ENCODE measurements at regions not wholly inside any gene's neighbourhood (a gene's known extent, or its start where the extent isn't known, plus 50 kb on each side); places are given as distances from the start of the nearest gene placed in this dataset.
"Not testable (repeated sequence)": the region's sequence is repeated elsewhere in the genome, so short reads cannot be mapped to it uniquely, and the experiment has no call there.

DNA sequence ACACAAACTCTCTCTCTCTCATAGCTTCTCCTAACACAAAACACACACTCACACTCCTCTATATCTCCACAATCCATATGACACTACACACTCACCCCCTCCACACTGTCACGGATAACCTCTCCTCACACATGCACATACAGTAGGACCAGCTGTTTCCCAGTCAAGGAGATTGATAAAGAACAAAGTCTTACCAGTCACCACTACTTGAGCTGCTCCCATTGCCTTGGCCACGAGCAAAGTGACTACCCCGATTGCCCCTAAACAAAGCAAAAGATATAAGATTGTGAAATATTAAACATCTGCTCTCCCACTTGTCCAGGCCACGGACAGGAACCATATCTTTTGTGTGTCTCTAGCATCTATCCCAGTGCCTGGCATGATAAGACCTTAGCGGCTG is 95.8 kb downstream of the TRIM69 start:
- not testable (repeated sequence) for H3K36me3 ChIP-seq (ENCODE audit: control insufficient read depth in 2 of 2, insufficient read depth in 2 of 2, low read length in 2 of 2); H3K9ac ChIP-seq (ENCODE audit: low read depth in 1 of 2, low read length in 2 of 2); H3K4me1 ChIP-seq (ENCODE audit: control insufficient read depth in 2 of 2, insufficient read depth in 2 of 2, low read length in 2 of 2); H3K27ac ChIP-seq (ENCODE audit: low read depth in 2 of 2, low read length in 2 of 2); H3K4me3 ChIP-seq (ENCODE audit: low read length in 2 of 2); H3K9me3 ChIP-seq (ENCODE audit: control insufficient read depth in 2 of 2, low read length in 2 of 2); H3K27me3 ChIP-seq (ENCODE audit: control insufficient read depth in 2 of 2, insufficient read depth in 2 of 2, low read length in 2 of 2)

DNA sequence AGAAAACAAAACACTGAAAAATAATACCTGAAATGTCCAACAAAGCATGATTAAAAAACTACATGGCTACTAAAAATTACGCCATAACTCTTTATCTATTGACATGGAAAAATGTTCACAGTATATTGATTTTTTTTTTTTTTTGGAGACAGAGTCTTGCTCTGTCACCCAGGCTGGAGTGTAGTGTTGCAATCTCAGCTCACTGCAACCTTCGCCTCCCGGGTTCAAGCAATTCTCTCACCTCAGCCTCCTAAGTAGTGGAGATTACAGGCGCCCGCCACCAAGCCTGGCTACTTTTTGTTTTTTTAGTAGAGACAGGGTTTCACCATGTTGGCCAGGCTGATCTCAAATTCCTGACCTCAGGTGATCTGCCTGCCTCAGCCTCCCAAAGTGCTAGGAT is 96.8 kb downstream of the TRIM69 start:
- not testable (repeated sequence) for H3K4me3 ChIP-seq (ENCODE audit: low read length in 2 of 2); H3K4me1 ChIP-seq (ENCODE audit: control insufficient read depth in 2 of 2, insufficient read depth in 2 of 2, low read length in 2 of 2); H3K27ac ChIP-seq (ENCODE audit: low read depth in 2 of 2, low read length in 2 of 2); H3K27me3 ChIP-seq (ENCODE audit: control insufficient read depth in 2 of 2, insufficient read depth in 2 of 2, low read length in 2 of 2); H3K36me3 ChIP-seq (ENCODE audit: control insufficient read depth in 2 of 2, insufficient read depth in 2 of 2, low read length in 2 of 2); H3K9ac ChIP-seq (ENCODE audit: low read depth in 1 of 2, low read length in 2 of 2); H3K9me3 ChIP-seq (ENCODE audit: control insufficient read depth in 2 of 2, low read length in 2 of 2)

DNA sequence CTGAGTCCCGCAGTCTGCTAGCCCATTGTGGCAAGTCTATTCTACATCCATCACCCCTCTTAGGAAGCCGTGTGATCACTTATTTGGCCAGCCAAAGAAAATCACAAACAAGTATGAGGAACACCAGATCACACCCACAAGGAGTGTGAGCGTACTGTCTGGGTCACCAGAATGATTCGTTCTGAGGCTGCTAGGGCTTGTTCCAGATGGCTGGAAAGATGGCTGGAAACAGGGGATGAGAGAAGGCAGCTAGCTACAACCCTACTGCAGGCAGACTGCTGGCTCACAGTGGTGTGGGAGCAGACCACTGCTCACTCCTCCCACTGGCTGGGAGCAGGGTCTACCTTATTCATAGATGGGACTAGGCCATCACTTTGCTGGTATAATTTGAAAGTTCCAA is 97.4 kb downstream of the TRIM69 start:
- H3K9me3 ChIP-seq (ENCODE audit: control insufficient read depth in 2 of 2, low read length in 2 of 2); H3K4me1 ChIP-seq (ENCODE audit: control insufficient read depth in 2 of 2, insufficient read depth in 2 of 2, low read length in 2 of 2); H3K36me3 ChIP-seq (ENCODE audit: control insufficient read depth in 2 of 2, insufficient read depth in 2 of 2, low read length in 2 of 2); H3K27me3 ChIP-seq (ENCODE audit: control insufficient read depth in 2 of 2, insufficient read depth in 2 of 2, low read length in 2 of 2); H3K27ac ChIP-seq (ENCODE audit: low read depth in 2 of 2, low read length in 2 of 2); H3K9ac ChIP-seq (ENCODE audit: low read depth in 1 of 2, low read length in 2 of 2); H3K4me3 ChIP-seq (ENCODE audit: low read length in 2 of 2): not testable (repeated sequence)

DNA sequence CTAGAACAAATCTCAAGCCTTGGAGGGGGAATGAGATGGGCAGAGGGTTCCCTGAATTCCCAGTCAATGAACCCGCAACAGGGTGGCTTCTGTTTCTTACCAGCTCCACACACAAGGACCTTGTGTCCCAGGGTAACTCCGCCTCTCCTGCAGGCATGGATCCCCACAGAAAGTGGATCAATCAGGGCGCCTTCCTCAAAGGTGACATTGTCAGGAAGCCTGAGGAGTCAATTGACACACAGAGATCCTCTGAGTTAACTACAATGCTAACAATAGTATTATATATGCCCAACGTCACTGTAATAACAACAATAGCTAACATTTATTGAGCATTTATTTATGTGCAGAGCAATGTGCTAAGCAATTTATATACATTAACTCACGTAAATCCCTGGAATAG is 98.8 kb downstream of the TRIM69 start:
- not testable (repeated sequence) for H3K4me1 ChIP-seq (ENCODE audit: control insufficient read depth in 2 of 2, insufficient read depth in 2 of 2, low read length in 2 of 2); H3K4me3 ChIP-seq (ENCODE audit: low read length in 2 of 2); H3K27ac ChIP-seq (ENCODE audit: low read depth in 2 of 2, low read length in 2 of 2); H3K27me3 ChIP-seq (ENCODE audit: control insufficient read depth in 2 of 2, insufficient read depth in 2 of 2, low read length in 2 of 2); H3K36me3 ChIP-seq (ENCODE audit: control insufficient read depth in 2 of 2, insufficient read depth in 2 of 2, low read length in 2 of 2); H3K9ac ChIP-seq (ENCODE audit: low read depth in 1 of 2, low read length in 2 of 2); H3K9me3 ChIP-seq (ENCODE audit: control insufficient read depth in 2 of 2, low read length in 2 of 2)

DNA sequence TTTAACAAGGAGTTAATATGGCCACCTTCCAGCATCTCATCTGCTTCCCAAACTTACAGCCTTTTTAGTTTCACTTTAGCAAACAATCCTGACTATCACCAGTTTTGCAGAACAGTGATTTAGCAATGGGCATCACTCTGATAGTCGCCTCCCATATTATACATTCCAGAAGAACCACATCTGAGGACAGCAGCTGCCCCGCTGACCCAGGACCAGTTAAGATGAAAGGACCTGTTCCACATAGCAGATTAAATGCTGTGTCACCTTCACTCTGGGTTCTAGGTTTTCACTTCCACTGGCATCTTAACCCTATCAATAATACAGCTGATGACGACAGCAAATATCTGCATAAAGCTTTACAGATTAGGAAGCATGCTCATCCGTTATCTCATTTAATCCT is 99.8 kb downstream of the TRIM69 start:
- Histone ChIP-seq H3K27me3 (ENCODE audit: control insufficient read depth in 2 of 2, insufficient read depth in 2 of 2, low read length in 2 of 2) (no peaks in the 10 kb centered on the region), H3K27ac (ENCODE audit: low read depth in 2 of 2, low read length in 2 of 2) (no peak overlapping the region), H3K36me3 (ENCODE audit: control insufficient read depth in 2 of 2, insufficient read depth in 2 of 2, low read length in 2 of 2) (no peaks in the 10 kb centered on the region), H3K9ac (ENCODE audit: low read depth in 1 of 2, low read length in 2 of 2) (no peak overlapping the region), H3K4me1 (ENCODE audit: control insufficient read depth in 2 of 2, insufficient read depth in 2 of 2, low read length in 2 of 2) (no peaks in the 10 kb centered on the region), H3K4me3 (ENCODE audit: low read length in 2 of 2) (no peak overlapping the region), H3K9me3 (ENCODE audit: control insufficient read depth in 2 of 2, low read length in 2 of 2) (no peaks in the 10 kb centered on the region)

DNA sequence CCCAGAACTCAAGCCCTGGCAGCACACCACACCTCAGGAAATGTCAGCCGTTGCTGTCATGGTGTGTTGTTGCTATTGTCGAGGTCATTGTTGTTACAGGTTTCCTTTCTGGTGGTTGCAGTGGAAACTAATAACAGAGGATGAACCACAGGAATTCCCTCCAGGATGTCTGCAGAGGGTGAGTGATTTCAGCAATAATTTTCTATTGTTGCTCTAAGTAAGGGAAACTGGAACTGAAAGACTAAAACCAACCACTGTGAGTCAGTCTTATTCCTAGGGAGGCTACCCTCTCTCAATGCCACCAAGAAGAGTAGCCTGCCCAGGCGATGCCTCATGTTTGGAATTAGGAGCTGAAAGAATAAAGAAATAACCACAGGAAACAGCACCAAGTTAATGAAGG is 102.6 kb downstream of the TRIM69 start:
- not testable (repeated sequence) for H3K4me1 ChIP-seq (ENCODE audit: control insufficient read depth in 2 of 2, insufficient read depth in 2 of 2, low read length in 2 of 2); H3K4me3 ChIP-seq (ENCODE audit: low read length in 2 of 2); H3K27me3 ChIP-seq (ENCODE audit: control insufficient read depth in 2 of 2, insufficient read depth in 2 of 2, low read length in 2 of 2); H3K27ac ChIP-seq (ENCODE audit: low read depth in 2 of 2, low read length in 2 of 2); H3K9ac ChIP-seq (ENCODE audit: low read depth in 1 of 2, low read length in 2 of 2); H3K9me3 ChIP-seq (ENCODE audit: control insufficient read depth in 2 of 2, low read length in 2 of 2); H3K36me3 ChIP-seq (ENCODE audit: control insufficient read depth in 2 of 2, insufficient read depth in 2 of 2, low read length in 2 of 2)

DNA sequence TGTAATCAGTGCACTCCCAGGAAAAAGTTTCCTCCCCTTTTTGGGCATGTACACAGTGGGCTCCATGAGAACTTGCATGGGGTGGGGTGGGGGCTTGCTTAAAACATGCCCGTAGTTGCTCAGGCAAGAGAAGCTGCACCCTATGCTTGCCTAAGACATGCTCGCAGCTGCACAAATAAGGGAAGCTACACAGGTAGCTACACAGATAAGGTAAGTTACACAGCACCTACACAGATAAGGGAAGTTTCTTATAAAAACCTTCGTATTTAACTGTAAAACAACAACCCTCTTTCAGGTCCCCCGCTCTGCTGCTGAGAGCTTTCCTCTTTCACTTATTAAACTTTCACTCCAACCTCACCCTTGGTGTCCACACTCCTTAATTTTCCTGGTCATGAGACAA is 105.4 kb downstream of the TRIM69 start:
- H3K27ac ChIP-seq (ENCODE audit: low read depth in 2 of 2, low read length in 2 of 2); H3K4me1 ChIP-seq (ENCODE audit: control insufficient read depth in 2 of 2, insufficient read depth in 2 of 2, low read length in 2 of 2); H3K4me3 ChIP-seq (ENCODE audit: low read length in 2 of 2); H3K9ac ChIP-seq (ENCODE audit: low read depth in 1 of 2, low read length in 2 of 2); H3K36me3 ChIP-seq (ENCODE audit: control insufficient read depth in 2 of 2, insufficient read depth in 2 of 2, low read length in 2 of 2); H3K27me3 ChIP-seq (ENCODE audit: control insufficient read depth in 2 of 2, insufficient read depth in 2 of 2, low read length in 2 of 2); H3K9me3 ChIP-seq (ENCODE audit: control insufficient read depth in 2 of 2, low read length in 2 of 2): not testable (repeated sequence)

DNA sequence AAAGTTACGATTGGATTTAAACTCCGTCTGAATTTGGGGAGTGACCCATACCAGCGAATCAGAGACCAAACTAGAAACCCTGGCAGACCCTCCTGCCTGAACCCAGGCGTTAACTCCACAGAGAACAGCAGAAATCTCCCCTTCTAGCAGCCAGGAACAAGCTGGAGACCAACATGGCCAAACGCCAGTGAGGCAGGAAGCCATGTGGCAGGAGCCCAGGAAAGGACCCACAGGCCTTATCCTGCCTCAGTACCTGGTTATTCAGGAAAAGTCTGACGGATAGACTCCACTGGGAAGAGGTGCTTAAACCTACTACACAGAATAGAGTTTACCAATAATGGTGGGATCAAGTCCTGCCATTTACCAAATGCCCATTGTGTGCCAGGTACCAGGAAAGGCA is 106.6 kb downstream of the TRIM69 start:
- H3K36me3 ChIP-seq (ENCODE audit: control insufficient read depth in 2 of 2, insufficient read depth in 2 of 2, low read length in 2 of 2); H3K9ac ChIP-seq (ENCODE audit: low read depth in 1 of 2, low read length in 2 of 2); H3K4me1 ChIP-seq (ENCODE audit: control insufficient read depth in 2 of 2, insufficient read depth in 2 of 2, low read length in 2 of 2); H3K27ac ChIP-seq (ENCODE audit: low read depth in 2 of 2, low read length in 2 of 2); H3K27me3 ChIP-seq (ENCODE audit: control insufficient read depth in 2 of 2, insufficient read depth in 2 of 2, low read length in 2 of 2); H3K9me3 ChIP-seq (ENCODE audit: control insufficient read depth in 2 of 2, low read length in 2 of 2); H3K4me3 ChIP-seq (ENCODE audit: low read length in 2 of 2): not testable (repeated sequence)

DNA sequence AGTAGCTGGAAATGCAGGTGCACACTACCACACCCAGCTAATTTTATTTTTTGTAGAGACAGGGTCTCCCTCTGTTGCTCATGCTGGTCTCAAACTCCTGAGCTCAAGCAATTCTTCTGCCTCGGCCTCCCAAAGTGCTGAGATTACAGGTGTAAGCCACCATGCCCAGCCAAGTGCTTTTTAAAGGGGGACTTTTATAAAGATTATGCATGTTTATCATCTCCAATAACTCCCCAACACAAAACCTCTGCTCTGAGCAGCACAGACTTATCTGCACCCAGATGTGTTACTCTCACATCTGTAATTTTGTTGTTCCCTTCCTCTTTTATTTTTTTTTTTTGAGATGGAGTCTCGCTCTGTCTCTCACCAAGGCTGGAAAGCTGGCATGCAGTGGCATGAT is 108.6 kb downstream of the TRIM69 start:
- not testable (repeated sequence) for H3K4me1 ChIP-seq (ENCODE audit: control insufficient read depth in 2 of 2, insufficient read depth in 2 of 2, low read length in 2 of 2); H3K27ac ChIP-seq (ENCODE audit: low read depth in 2 of 2, low read length in 2 of 2); H3K27me3 ChIP-seq (ENCODE audit: control insufficient read depth in 2 of 2, insufficient read depth in 2 of 2, low read length in 2 of 2); H3K4me3 ChIP-seq (ENCODE audit: low read length in 2 of 2); H3K36me3 ChIP-seq (ENCODE audit: control insufficient read depth in 2 of 2, insufficient read depth in 2 of 2, low read length in 2 of 2); H3K9me3 ChIP-seq (ENCODE audit: control insufficient read depth in 2 of 2, low read length in 2 of 2); H3K9ac ChIP-seq (ENCODE audit: low read depth in 1 of 2, low read length in 2 of 2)

DNA sequence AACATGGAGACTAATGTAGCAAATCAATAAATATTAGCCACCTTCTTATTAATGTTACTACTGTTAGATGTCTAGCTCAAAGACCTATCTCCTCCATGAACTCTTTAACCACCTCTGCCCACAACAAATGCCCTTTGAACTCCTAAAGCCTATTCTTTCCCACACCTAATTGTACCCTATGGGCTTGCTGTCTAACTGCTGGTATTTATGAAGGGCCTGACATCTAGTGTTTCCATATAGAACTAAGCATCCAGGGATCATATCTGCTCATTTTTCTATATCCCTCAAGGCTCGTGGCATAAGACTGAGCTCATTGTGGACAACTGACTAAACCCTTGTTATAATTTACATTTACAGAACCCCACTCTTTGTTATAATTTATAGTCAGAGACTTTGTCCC is 109.8 kb downstream of the TRIM69 start:
- H3K36me3 ChIP-seq (ENCODE audit: control insufficient read depth in 2 of 2, insufficient read depth in 2 of 2, low read length in 2 of 2); H3K9ac ChIP-seq (ENCODE audit: low read depth in 1 of 2, low read length in 2 of 2); H3K4me1 ChIP-seq (ENCODE audit: control insufficient read depth in 2 of 2, insufficient read depth in 2 of 2, low read length in 2 of 2); H3K27me3 ChIP-seq (ENCODE audit: control insufficient read depth in 2 of 2, insufficient read depth in 2 of 2, low read length in 2 of 2); H3K9me3 ChIP-seq (ENCODE audit: control insufficient read depth in 2 of 2, low read length in 2 of 2); H3K27ac ChIP-seq (ENCODE audit: low read depth in 2 of 2, low read length in 2 of 2); H3K4me3 ChIP-seq (ENCODE audit: low read length in 2 of 2): not testable (repeated sequence)

DNA sequence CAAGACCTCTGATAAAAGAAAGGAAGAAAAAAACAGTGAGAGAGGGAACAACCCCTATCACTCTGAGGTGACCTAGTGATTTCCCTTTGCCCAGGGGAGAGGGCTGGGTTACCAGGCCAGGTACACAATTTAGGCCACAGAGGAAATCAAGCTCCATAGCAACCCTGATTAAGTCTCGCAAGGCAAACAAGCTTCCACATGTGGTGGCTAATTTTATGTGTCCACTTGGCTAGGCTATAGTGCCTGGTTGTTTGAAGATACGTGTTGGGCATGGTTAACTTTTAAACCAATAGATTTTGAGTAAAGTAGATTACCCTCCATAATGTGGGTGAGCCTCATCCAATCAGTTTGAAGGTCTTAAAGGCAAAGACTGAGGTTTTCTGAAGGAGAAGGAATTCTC is 108.9 kb upstream of the TERB2 start:
- H3K4me3 ChIP-seq (ENCODE audit: low read length in 2 of 2); H3K27ac ChIP-seq (ENCODE audit: low read depth in 2 of 2, low read length in 2 of 2); H3K9me3 ChIP-seq (ENCODE audit: control insufficient read depth in 2 of 2, low read length in 2 of 2); H3K36me3 ChIP-seq (ENCODE audit: control insufficient read depth in 2 of 2, insufficient read depth in 2 of 2, low read length in 2 of 2); H3K27me3 ChIP-seq (ENCODE audit: control insufficient read depth in 2 of 2, insufficient read depth in 2 of 2, low read length in 2 of 2); H3K9ac ChIP-seq (ENCODE audit: low read depth in 1 of 2, low read length in 2 of 2); H3K4me1 ChIP-seq (ENCODE audit: control insufficient read depth in 2 of 2, insufficient read depth in 2 of 2, low read length in 2 of 2): not testable (repeated sequence)

Data from mucosa of rectum (tissue), 2 donors.